NCI-H2196 (cell line): ENCODE measurements at regions not wholly inside any gene's neighbourhood (a gene's known extent, or its start where the extent isn't known, plus 50 kb on each side); places are given as distances from the start of the nearest gene placed in this dataset.
A peak's percentile ranks its signal among the peaks of the same experiment; 100 is the strongest.

Experiments
- DNase-seq: peaks from one replicate; lab custom pipeline; 2025; ENCODE audit not compliant: unreplicated experiment; lab: John Stamatoyannopoulos, UW

GRCh38 chr1:98482611-98483010 is 178.9 kb upstream of the SNX7 start:
- DNase-seq = no peak

GRCh38 chr1:98480271-98480670 is 181.2 kb upstream of the SNX7 start:
- DNase-seq = no peak

- no peak for DNase-seq
Observed at GRCh38 chr1:98478121-98478520, 183.4 kb upstream of the SNX7 start.

DNA sequence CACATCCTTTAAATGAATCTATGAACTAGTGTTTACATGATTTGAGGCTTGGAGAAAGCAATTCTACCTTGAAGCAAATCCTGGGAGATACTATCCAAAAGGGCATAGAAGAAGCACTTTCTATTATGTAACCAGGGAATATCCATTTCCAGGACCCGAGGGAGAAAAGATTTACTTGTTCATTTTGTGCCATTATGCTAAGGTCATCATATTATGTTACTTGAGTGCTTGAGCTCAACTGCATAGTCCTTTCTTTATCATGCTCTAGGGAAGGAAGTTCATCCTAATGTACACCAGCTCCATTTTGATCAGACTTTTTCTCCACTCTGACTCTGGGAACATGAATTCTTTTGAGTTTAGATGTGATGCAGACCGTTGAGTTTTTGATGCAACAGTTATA is 188.6 kb upstream of the SNX7 start:
- DNase-seq = no peak

- DNase-seq = no peak
Observed at GRCh38 chr1:98471633-98472032, 189.9 kb upstream of the SNX7 start.

DNA sequence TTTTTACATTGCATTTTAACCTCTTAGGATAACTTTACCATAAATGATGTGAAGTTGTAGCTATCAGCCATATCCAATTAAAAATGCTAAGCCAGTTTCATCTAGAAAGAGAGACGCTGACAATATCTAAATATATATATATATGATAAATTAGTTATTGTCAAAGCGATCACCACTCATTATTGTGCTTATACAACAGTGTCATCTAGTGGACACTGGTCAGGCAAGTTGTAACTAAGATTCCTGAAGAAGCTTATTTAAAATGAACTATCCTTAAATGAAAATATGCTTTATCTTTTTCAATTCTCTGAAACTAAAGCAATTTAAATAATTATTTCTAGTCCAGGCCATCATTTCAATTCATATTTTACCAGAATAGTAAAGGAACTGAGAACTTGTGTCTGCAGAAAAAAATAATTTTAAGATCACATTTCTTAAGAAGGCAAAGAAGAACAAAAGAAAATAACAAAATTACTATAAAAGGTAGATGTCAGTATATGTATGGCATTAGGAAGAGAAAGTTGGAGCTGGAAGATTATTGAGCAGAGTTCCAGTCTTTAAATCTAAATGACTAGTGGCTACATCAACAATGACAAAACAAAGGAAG is 193.3 kb upstream of the SNX7 start:
- DNase-seq = peak; percentile 56

- DNase-seq = no peak
Observed at GRCh38 chr1:98467586-98467985, 193.9 kb upstream of the SNX7 start.

DNA sequence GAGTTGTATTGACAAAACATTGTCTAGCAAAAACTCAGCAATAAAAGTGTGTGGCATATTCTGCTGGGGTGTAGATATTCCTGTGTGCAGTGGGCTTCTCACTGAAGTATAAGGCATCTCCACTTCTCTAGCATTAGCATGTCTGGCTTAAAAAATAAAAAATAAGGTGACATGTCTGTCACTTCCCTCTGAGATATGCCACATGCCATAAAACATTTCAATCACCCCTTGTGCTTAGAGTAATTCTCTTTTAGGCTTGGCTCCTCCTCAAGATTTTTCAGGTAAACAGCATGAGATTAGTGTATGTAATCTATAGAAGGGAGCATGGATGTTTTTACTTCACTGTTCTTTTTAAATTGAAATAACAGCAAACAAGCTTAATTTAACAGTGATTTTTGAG is 194.4 kb upstream of the SNX7 start:
- DNase-seq = no peak

DNA sequence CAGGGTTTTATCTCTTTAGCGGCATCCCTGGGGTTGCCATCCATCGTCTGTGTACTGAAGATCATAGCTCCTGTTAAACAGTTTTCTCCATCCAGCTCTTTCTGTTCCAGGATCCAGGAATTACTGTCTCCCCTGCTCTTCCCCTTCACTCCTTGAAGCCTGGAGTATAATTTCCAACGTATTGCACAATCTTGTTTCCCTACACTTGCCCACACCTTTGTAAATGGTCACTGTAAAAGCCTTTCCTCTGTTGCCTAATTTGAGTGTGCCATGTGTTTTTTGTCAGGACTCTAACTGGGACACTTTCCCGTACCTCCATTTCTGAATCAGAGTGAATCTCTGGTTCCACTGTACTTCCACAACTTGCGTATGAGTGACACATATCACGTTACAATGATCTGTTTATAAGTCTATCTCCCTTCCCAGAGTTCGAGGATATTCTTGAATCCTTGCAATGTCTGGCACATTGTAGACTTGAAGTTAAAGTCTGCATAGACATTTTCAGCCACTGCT is 199.6 kb upstream of the SNX7 start:
- DNase-seq = no peak

DNA sequence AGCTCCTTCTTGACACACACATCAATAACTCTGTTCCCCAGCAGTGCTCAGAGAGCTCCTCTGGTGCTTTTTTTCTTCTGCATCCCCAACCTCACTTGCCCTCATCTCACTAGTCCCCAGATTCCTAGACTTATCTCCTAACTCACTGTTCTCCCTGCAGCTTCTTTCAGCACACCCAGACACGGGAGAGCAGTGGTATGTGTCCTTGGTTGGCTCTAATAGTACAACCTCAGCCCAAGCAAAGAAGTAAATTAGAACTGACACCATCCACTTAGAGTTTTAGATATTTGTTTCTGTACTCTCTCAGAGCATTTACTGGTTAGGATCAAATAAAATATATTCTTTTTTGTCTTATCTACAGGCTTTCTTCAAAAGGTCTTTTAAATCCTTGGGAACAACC is 201.4 kb upstream of the SNX7 start:
- DNase-seq = no peak

GRCh38 chr1:98459486-98459870 is 202.0 kb upstream of the SNX7 start:
- DNase-seq = no peak

- no peak for DNase-seq
Observed at GRCh38 chr1:98458511-98459485, 202.7 kb upstream of the SNX7 start.

DNA sequence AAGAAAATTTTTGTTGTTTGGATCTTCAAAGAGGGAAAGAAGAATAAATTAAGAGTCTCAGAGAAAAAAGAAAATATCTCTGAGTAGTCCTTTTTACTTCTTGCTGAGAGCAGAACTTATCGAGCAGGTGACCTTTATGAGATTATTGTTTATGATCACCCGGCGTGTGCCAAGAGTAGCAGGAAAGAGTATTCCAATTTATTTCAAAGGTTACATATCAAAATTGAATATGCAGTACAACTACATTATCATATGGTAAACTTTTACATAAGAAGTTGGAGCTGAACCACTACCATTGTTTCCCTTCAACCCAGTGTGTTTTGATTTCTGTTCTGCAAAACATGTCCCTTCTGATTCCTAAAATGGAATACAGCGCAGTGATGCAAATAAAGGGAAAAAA is 204.3 kb upstream of the SNX7 start:
- no peak for DNase-seq

- DNase-seq = no peak
Observed at GRCh38 chr1:98454666-98455065, 206.9 kb upstream of the SNX7 start.

DNA sequence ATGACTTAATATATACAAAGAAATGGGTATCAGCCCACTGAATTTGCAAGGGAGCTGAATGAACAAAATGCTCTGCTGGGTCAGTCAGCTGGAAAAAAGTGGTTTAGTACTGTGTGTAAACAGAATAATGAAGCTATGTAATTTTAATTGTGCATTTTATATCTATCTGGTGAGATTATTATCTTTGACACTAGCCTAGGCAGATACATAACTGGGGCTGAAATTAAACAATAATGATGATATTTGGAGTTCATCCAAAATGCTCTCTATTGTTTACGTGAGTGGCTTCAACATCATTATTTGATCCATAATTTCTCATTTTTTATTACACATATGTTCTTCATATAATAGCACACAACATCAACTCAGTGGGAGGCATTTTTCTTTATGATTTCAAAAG is 208.5 kb upstream of the SNX7 start:
- no peak for DNase-seq

GRCh38 chr1:98452162-98452561 is 209.4 kb upstream of the SNX7 start:
- DNase-seq = no peak

DNA sequence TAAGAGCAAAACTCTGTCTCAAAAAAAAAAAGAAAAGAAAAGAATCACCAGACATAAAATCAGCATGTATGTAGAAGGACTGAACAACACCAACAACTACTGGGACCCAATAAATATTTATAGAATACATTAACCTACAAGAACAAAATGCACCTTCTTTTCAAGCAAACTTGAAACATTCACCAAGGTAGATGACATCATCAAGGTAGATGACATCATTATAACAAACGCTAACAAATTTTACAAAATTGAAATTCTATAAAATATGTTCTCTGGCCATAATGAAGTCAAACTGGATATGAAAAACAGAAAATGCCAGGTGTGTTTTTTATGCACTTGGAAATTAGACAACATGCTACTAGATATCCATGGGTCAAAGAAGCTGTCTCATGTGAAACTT is 220.2 kb upstream of the SNX7 start:
- no peak for DNase-seq

- DNase-seq = no peak
Observed at GRCh38 chr1:98439471-98439870, 222.1 kb upstream of the SNX7 start.

- DNase-seq = peak; percentile 41
Observed at GRCh38 chr1:98437540-98437939, 224.0 kb upstream of the SNX7 start.

DNA sequence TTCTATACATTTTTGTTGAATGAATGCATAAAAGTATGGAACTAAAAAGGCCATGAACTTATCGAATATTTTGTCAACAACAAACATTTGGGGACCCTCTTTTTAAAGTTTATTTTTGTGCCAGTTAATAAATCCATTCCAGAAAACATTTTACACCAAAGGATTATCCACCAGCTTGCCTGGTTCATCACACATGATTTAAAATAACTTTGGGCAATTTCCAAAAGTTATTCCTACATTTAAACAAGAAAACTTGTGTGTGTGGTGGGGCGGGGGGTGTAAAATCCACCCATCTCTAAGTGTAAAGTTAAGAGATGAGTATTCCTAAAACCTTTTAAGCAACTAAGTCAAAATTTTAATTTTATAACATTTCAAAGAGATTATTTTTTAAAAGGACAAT is 224.5 kb upstream of the SNX7 start:
- no peak for DNase-seq

- DNase-seq = peak; percentile 90
Observed at GRCh38 chr1:98429965-98430443, 231.5 kb upstream of the SNX7 start.

DNA sequence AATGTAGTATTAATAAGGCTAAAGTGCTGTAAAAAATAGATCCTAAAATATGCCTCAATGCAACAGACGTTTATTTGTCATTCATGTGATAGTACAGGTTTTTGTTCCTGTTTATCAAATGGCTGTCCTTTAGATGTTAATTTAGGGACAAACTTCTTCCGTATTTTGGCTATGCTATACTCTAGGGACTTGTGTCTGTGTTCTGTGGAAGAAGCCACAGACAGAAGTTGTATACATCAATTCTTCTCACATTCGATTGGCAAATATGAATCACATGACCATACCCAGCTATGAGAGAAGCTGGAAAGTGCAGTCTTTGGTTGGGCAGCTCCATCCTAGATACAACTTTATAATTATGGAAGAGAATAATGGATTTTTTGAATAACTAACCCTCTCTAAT is 232.7 kb upstream of the SNX7 start:
- no peak for DNase-seq
